HEK293 (cell line): ENCODE measurements at regions not wholly inside any gene's neighbourhood (a gene's known extent, or its start where the extent isn't known, plus 50 kb on each side); places are given as distances from the start of the nearest gene placed in this dataset.

Experiments used
- HIC1 ChIP-seq: fragments of 450-650 bp; formaldehyde crosslinking; IDR thresholded peaks from 2 replicates; pipeline ENCODE4 v1.5.1; 2016; ENCODE audit warnings: missing biosample characterization, missing genetic modification characterization
- ZNF10 ChIP-seq: fragments of 450-650 bp; formaldehyde crosslinking; IDR thresholded peaks from 2 replicates; pipeline ENCODE4 v1.5.1; 2017; ENCODE audit warnings: missing biosample characterization, missing genetic modification characterization

- TF ChIP-seq HIC1 (tag by site-specific recombination) (no peak), ZNF10 (no peak)
Observed at GRCh38 chr7:126022452-126022851, 1092.8 kb upstream of the POT1 start.
